Neuronal stem cell (in vitro differentiated cells): ENCODE measurements at regions not wholly inside any gene's neighbourhood (a gene's known extent, or its start where the extent isn't known, plus 50 kb on each side); places are given as distances from the start of the nearest gene placed in this dataset.

Experiments
- DNase-seq: peaks from one replicate; pipeline ENCODE4 v3.0.0-alpha.2; 2013; ENCODE audit warnings: low spot score
- H2AFZ ChIP-seq: one replicate; pipeline ENCODE4 v1.6.1; 2013; ENCODE audit warnings: mild to moderate bottlenecking, low read length, inconsistent platforms
- H2AK5ac ChIP-seq: 2 replicates; pipeline ENCODE4 v1.6.1; 2013; ENCODE audit warnings: low read depth, mild to moderate bottlenecking, inconsistent platforms, low read length, moderate library complexity, mixed read lengths
- H2BK120ac ChIP-seq: 2 replicates; pipeline ENCODE4 v1.6.1; 2013; ENCODE audit warnings: low read depth, mild to moderate bottlenecking, inconsistent platforms, low read length, moderate library complexity, mixed read lengths
- H2BK12ac ChIP-seq: one replicate; pipeline ENCODE4 v1.6.1; 2013; ENCODE audit warnings: low read length, inconsistent platforms
- H2BK15ac ChIP-seq: 2 replicates; pipeline ENCODE4 v1.6.1; 2013; ENCODE audit warnings: mild to moderate bottlenecking, low read length, inconsistent platforms, mixed read lengths
- H2BK5ac ChIP-seq: one replicate; pipeline ENCODE4 v1.6.1; 2013; ENCODE audit warnings: inconsistent platforms, mild to moderate bottlenecking, low read length, moderate library complexity
- H3K14ac ChIP-seq: one replicate; pipeline ENCODE4 v1.6.1; 2013; ENCODE audit warnings: low read length, inconsistent platforms
- H3K18ac ChIP-seq: 2 replicates; pipeline ENCODE4 v1.6.1; 2013; ENCODE audit warnings: low read length, inconsistent platforms
- H3K23ac ChIP-seq: 2 replicates; pipeline ENCODE4 v1.6.1; 2013; ENCODE audit warnings: low read depth, mild to moderate bottlenecking, mixed read lengths, low read length, inconsistent platforms; ENCODE audit not compliant: poor library complexity
- H3K27ac ChIP-seq: replicated peaks from 3 replicates; pipeline ENCODE4 v1.5.1; 2013; ENCODE audit warnings: low read length, inconsistent platforms
- H3K27me3 ChIP-seq, 3 experiments: 2 replicates each; pipeline ENCODE4 v1.6.1; 2013; ENCODE audit warnings: low read length in 3 of 3, mild to moderate bottlenecking in 2 of 3, inconsistent platforms in 1 of 3, low read depth in 1 of 3, mixed read lengths in 1 of 3, moderate library complexity in 1 of 3; ENCODE audit not compliant: control insufficient read depth in 3 of 3, insufficient read depth in 3 of 3
- H3K36me3 ChIP-seq, 2 donors: replicated peaks in 1 of 2; 2 replicates each; pipeline ENCODE4 v1.6.1; 2013; ENCODE audit warnings: low read length in 2 of 2; ENCODE audit not compliant: control insufficient read depth in 2 of 2, insufficient read depth in 2 of 2
- H3K4ac ChIP-seq: 2 replicates; pipeline ENCODE4 v1.6.1; 2013; ENCODE audit warnings: inconsistent platforms, mild to moderate bottlenecking, low read length, moderate library complexity
- H3K4me1 ChIP-seq, 2 donors: 1 replicate in 1 of 2; 2 replicates in 1 of 2; pipeline ENCODE4 v1.6.1; 2013; ENCODE audit warnings: low read length in 2 of 2, low read depth in 1 of 2; ENCODE audit not compliant: control insufficient read depth in 2 of 2, insufficient read depth in 1 of 2
- H3K4me2 ChIP-seq: one replicate; pipeline ENCODE4 v1.6.1; 2013; ENCODE audit warnings: mild to moderate bottlenecking, low read length, inconsistent platforms; ENCODE audit not compliant: insufficient read depth, poor library complexity, severe bottlenecking
- H3K4me3 ChIP-seq, 2 donors: 2 replicates each; pipeline ENCODE4 v1.5.1; 2013; ENCODE audit warnings: low read length in 2 of 2, mild to moderate bottlenecking in 2 of 2, inconsistent platforms in 1 of 2, moderate library complexity in 1 of 2
- H3K79me1 ChIP-seq: one replicate; pipeline ENCODE4 v1.6.1; 2013; ENCODE audit warnings: low read depth, mild to moderate bottlenecking, inconsistent platforms, low read length, moderate library complexity
- H3K9ac ChIP-seq: one replicate; pipeline ENCODE4 v1.6.1; 2013; ENCODE audit warnings: mild to moderate bottlenecking, low read depth, low read length, inconsistent platforms; ENCODE audit not compliant: poor library complexity
- H3K9me3 ChIP-seq, 2 donors: replicated peaks in 1 of 2; 2 replicates each; pipeline versions ENCODE3 to v1.6.1; 2013; ENCODE audit warnings: low read length in 2 of 2, mild to moderate bottlenecking in 2 of 2, inconsistent platforms in 1 of 2, low read depth in 1 of 2, mixed read lengths in 1 of 2, moderate library complexity in 1 of 2; ENCODE audit not compliant: control insufficient read depth in 2 of 2, insufficient read depth in 1 of 2
- H4K8ac ChIP-seq: one replicate; pipeline ENCODE4 v1.6.1; 2013; ENCODE audit warnings: low read depth, mild to moderate bottlenecking, inconsistent platforms, low read length, moderate library complexity
- H4K91ac ChIP-seq: one replicate; pipeline ENCODE4 v1.6.1; 2013; ENCODE audit warnings: low read length, low read depth, mild to moderate bottlenecking, inconsistent platforms; ENCODE audit not compliant: poor library complexity
- WGBS, 2 donors: extraction: QIAGEN DNeasy Blood & Tissue Kit; methylation state at CpG; one replicate each; pipeline ENCODE4 v1.1.7; 2013; ENCODE audit warnings: missing lambda C conversion rate in 2 of 2, mixed read lengths in 1 of 2; ENCODE audit not compliant: insufficient read length in 2 of 2, insufficient replicate concordance in 1 of 2; ENCODE audit errors: extremely low coverage in 2 of 2; 5-methylcytosine and 5-hydroxymethylcytosine counted together

- H3K4me1 ChIP-seq: no peaks in the 10 kb centered on the region
- no peak overlapping the region for H3K4me3 ChIP-seq
- H3K9me3 ChIP-seq: no peaks in the 10 kb centered on the region
- no peak overlapping the region for H2BK120ac ChIP-seq
- H3K79me1 ChIP-seq: no peaks in the 10 kb centered on the region
- no peak overlapping the region for H3K4me2 ChIP-seq
- H2BK5ac ChIP-seq: no peak overlapping the region
- H3K27ac ChIP-seq: no peak overlapping the region
- no peak overlapping the region for H2AK5ac ChIP-seq
- no peak overlapping the region for H2BK12ac ChIP-seq
- H3K23ac ChIP-seq: no peak overlapping the region
- no peak overlapping the region for H3K18ac ChIP-seq
- H3K27me3 ChIP-seq: no peaks in the 10 kb centered on the region
- no peak overlapping the region for H3K14ac ChIP-seq
- no peaks in the 10 kb centered on the region for H3K36me3 ChIP-seq
- no CpG with 5 or more reads among the region's 2 CpGs for WGBS, 2 donors
- DNase-seq: no peak
- no peak overlapping the region for H2AFZ ChIP-seq
- H4K91ac ChIP-seq: no peak overlapping the region
- H3K9ac ChIP-seq: no peak overlapping the region
- no peak overlapping the region for H4K8ac ChIP-seq
- no peak overlapping the region for H3K4ac ChIP-seq
- no peak overlapping the region for H2BK15ac ChIP-seq
Measured at GRCh38 chr1:118397496-118397859, 212.4 kb upstream of the SPAG17 start.

GRCh38 chr1:118396829-118397495 is 211.9 kb upstream of the SPAG17 start:
- no peak overlapping the region for H3K23ac ChIP-seq

GRCh38 chr1:118396279-118396678 is 211.3 kb upstream of the SPAG17 start:
- H4K8ac ChIP-seq: no peak overlapping the region
- H2AFZ ChIP-seq: no peak overlapping the region
- no peak overlapping the region for H3K14ac ChIP-seq
- no peak overlapping the region for H3K23ac ChIP-seq
- H3K4me2 ChIP-seq: no peak overlapping the region
- no CpG with 5 or more reads among the region's 1 CpG for WGBS, 2 donors
- no peaks in the 10 kb centered on the region for H3K27me3 ChIP-seq
- no peak overlapping the region for H2BK120ac ChIP-seq
- no peak overlapping the region for H2BK15ac ChIP-seq
- DNase-seq: no peak
- H3K79me1 ChIP-seq: no peaks in the 10 kb centered on the region
- H3K9ac ChIP-seq: no peak overlapping the region
- H4K91ac ChIP-seq: no peak overlapping the region
- no peak overlapping the region for H3K4ac ChIP-seq
- no peaks in the 10 kb centered on the region for H3K36me3 ChIP-seq
- no peak overlapping the region for H3K18ac ChIP-seq
- H3K27ac ChIP-seq: no peak overlapping the region
- H3K9me3 ChIP-seq: no peaks in the 10 kb centered on the region
- no peaks in the 10 kb centered on the region for H3K4me1 ChIP-seq
- no peak overlapping the region for H2AK5ac ChIP-seq
- no peak overlapping the region for H2BK12ac ChIP-seq
- H3K4me3 ChIP-seq: no peak overlapping the region
- no peak overlapping the region for H2BK5ac ChIP-seq

More at GRCh38 chr1:118396829-118397495, 211.9 kb upstream of the SPAG17 start:
- Histone ChIP-seq H3K18ac (no peak overlapping the region), H3K27ac (no peak overlapping the region), H2AK5ac (no peak overlapping the region), H3K4me3 (no peak overlapping the region), H3K9ac (no peak overlapping the region), H3K27me3 (no peaks in the 10 kb centered on the region), H2AFZ (no peak overlapping the region), H3K79me1 (no peaks in the 10 kb centered on the region), H3K4me2 (no peak overlapping the region), H2BK12ac (no peak overlapping the region), H2BK5ac (no peak overlapping the region), H3K14ac (no peak overlapping the region), H4K8ac (no peak overlapping the region), H3K4ac (no peak overlapping the region), H2BK120ac (no peak overlapping the region), H2BK15ac (no peak overlapping the region), H3K36me3 (no peaks in the 10 kb centered on the region), H3K9me3 (no peaks in the 10 kb centered on the region), H3K4me1 (no peaks in the 10 kb centered on the region), H4K91ac (no peak overlapping the region)
- DNase-seq: no peak
- no CpG with 5 or more reads among the region's 4 CpGs for whole genome bisulfite sequencing, 2 donors

DNA sequence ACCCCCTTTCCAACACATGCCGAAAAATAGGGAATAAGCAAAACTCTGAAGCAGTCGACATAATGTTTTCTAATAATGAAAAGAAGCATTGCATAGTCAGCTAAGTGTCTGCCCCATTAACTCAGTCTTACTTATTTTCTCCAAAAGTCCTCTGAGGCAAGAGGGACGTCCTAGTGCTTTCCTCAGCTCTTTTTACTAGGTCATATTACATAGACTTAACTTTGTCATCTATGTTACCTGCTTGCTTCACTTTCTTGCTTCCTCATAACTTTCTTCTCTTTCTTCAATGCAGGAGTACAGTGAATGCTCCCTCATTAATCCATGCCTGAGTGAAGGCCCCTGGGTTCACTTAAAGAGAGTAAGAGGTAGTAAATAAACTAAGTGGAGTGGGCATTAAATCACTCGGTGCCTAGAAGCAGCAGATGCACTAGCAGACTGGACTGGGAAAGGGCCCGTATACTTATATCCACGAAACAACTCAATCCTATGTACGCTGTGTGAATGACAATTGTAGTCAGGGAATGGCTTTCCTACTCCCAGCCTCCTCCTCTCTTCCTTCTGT is 210.5 kb upstream of the SPAG17 start:
- Histone ChIP-seq H3K79me1 (no peaks in the 10 kb centered on the region), H3K4me2 (no peak overlapping the region), H3K4ac (no peak overlapping the region), H3K27ac (no peak overlapping the region), H2BK12ac (no peak overlapping the region), H4K91ac (no peak overlapping the region), H2BK5ac (no peak overlapping the region), H3K4me3 (no peak overlapping the region), H3K36me3 (no peaks in the 10 kb centered on the region), H3K9ac (no peak overlapping the region), H3K23ac (no peak overlapping the region), H3K4me1 (no peaks in the 10 kb centered on the region), H4K8ac (no peak overlapping the region), H2AK5ac (no peak overlapping the region), H2BK120ac (no peak overlapping the region), H3K9me3 (no peaks in the 10 kb centered on the region), H2BK15ac (no peak overlapping the region), H3K18ac (no peak overlapping the region), H3K27me3 (no peaks in the 10 kb centered on the region), H3K14ac (no peak overlapping the region), H2AFZ (no peak overlapping the region)
- WGBS, 2 donors: no CpG with 5 or more reads among the region's 7 CpGs
- DNase-seq: no peak
